Fibroblast of skin of right biceps (primary cell): ENCODE measurements at regions not wholly inside any gene's neighbourhood (a gene's known extent, or its start where the extent isn't known, plus 50 kb on each side); places are given as distances from the start of the nearest gene placed in this dataset.

Source experiments
- DNase-seq: peaks from one replicate; pipeline ENCODE4 v3.0.0-alpha.2; 2013

DNA sequence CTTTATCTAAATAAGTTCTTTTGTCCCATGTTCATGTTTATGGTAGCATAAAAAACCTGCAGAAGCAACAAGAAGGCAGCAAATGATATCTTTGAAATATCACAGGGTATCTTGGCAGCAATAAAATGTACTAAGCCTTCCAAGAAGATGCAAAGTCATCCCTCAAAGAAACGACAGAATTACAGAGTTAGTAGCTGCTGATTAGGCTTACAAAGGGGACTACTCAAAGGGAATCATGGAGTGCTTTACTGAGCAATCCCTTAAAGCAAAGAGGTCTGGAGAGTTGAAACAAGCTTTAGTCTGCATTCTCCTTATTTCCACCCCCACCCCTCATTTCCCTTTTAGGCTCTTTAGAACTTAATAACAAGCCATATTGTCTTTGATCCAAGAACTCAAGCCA, 935.0 kb downstream of the SQOR start:
- DNase-seq = no peak

DNA sequence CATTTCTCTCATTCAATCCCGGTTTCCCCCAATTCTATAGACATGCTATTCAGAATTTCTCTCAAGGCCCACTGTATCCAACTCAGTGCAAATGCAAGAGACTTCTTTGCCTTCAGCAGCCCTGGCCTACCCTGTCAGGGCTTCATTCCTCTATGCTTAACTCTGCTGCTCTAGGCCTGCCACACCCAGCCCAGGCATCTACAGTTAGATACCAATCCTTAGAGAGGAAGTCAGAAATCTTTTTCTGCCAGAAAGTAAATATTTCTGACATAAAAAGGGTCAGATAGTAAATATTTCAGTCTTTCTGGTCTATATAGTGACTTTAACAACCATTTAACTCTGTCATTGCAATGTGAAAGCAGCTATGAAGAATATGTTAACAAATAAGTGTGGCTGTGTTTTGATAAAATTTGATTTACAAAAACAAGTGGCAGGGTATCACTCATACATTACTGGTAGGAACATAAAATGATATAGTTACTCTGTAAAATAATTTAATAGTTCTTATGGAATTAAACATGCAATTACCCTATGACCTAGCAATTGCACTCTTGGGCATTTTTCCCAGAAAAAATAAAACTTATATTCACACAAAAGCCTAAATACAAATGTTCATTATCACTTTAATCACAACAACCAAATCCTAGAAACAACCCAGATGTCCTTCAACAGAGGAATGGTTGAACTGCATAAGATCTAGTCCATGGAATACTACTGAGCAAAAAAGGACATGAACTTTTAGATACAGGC, 942.0 kb downstream of the SQOR start:
- DNase-seq = peak; percentile 4

DNA sequence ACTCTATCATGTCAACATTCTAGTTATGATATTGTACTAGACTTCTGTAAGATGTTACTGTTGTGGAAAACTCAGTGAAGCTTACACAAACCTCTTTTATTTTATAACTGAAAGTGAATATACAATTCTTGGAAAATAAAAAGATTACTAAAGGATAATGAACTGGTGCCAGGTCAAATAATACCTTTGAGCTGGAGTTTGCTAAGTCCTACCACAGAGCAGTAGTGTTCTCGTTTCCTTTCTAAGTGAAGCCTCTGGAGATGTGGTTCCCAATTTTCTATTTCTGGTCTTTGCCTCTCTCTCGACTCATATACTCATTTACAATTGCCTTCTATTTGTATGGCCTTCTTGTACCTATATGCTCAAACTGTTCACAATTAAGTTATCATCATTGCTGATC, 942.9 kb downstream of the SQOR start:
- DNase-seq = no peak

DNA sequence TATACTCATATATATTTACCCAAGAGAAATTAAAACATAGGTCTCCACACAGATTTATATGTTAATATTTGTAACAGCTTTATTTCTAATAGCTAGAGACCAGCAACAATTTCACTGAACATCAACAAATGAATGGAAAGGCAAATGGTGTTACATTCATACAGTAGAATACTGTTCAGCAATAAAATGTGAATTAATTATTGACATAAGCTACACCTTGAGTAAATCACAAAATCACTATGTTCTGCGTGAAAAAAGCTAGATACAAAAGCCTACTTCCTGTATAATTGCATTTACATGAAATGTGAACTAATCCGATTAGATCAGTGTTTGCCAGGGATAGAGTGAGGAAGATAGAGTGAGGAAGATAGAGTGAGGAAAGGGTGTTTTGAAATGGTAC, 945.7 kb downstream of the SQOR start:
- DNase-seq = no peak

DNA sequence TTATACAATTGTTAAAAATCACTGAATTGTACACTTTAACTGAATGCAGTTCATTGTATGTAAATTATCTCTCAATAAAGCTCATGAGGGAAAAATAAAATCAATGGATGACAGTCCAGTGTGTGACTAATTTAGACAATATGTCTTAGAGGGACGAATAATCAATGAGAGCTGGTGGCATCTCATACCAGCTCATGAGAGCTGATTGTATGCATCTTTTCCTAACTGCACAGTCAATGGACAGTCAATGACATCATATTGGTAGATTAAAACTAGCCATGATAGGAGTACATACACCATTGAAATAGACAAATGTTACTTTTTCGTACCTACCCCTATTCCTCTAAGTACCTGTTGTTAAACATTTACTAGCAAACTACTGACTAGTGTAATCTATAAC, 946.1 kb downstream of the SQOR start:
- DNase-seq = no peak

DNA sequence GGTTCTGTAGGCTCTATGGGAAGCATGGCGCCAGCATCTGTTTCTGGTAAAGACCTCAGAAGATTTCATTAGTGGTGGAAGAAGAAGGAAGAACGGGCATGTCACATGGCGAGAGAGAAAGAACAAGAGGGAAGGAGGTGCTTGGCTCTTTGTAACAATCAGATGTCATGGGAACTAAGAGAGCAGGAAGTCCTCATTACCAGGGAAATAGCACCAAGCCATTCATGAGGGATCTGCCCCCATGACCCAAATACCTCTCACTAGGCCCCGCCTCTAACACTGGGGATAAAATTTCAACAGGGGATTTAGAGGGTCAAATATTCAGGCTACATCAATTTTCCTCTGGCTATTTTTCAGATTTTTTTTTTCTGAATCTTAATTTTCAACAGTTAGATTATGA, 954.3 kb downstream of the SQOR start:
- no peak for DNase-seq

DNA sequence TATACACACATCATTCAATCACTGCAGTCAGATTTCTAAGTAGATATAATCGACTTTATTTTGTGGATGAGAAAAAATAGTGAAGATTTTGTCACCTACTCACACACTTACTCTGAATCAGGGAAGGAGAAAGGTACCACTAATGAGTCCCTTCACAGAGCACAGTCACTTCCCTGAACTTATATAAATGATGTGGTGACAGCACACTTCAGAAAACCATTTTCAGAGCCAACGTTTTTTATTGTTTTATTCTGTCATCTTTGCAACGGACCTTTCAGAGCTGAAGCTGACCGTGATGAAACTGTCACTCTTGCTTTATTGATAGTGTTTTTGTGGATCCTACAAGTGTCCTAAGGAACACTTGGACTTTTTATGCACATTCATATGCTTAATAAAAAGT, 956.6 kb downstream of the SQOR start:
- no peak for DNase-seq

DNA sequence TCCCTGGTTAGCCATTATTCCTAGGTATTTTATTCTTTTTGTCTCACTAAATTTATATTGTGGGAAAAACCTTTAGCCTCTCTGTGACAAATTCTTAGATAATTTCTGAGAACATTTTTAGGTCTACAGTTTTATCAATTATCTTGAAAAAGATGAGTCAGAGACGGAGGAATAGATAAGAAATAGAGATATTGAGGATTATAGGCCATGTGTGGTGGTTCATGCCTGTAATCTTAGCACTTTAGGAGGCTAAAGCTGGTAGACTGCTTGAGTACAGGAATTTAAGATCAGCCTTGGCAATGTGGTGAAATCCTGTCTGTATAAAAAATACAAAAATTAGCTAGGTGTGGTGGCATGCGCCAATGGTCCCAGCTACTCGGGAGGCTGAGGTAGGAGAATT, 960.2 kb downstream of the SQOR start:
- DNase-seq = no peak

DNA sequence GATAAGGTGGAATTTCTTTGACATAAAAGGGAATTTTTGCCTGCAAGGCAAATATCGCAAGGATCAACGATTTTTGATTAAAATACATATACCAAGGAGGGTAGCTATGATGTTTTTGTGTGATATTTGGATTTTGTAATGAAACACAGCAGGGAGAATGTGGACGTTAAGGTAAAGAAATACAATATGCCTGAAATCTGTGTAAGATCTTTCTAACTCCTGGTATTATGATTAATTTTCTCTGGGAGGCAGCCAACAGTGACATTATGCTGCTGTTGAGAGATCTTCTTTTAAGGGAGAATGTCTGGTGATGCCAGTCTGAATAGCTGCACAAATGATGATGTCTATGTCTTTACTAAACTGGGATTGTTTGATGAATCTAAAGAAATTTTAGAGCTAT, 972.2 kb downstream of the SQOR start:
- no peak for DNase-seq

DNA sequence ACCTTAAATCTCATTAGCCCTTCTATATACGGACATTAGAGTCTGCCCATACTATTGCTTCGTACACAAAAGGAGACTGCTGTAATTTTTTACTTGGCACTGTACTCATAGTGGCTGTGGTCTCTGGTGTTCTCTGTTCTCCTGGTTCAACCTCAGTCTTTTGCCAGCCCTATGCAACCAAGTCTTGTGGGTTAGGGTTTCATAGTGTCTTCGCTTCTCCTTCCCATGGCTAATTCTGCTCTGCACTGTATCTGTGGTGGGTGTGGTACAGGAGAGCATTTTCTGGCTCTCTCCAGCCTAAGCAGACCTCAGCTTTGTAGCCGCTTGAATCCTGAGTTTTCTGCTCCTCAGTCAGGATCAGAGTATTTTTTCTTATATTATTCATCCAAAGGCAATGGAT, 981.2 kb downstream of the SQOR start:
- DNase-seq = no peak

DNA sequence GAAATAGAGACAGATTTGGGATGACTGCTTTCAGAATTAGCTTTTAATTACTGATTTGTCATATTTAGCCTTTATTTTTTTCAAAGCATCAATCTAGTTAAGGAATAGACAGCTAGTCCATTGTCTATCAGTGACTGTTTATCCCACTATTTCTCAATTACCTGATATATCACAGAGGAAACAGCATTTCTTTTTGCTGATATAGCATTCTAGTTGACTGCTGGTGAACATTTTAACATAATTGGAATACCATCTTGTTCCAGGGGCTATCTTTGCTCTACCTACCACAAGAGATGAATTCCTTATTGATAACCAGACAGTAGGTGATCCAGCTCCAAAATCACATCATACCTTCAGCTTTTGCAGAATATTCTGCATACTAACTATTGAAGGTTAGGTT, 982.7 kb downstream of the SQOR start:
- DNase-seq = no peak

DNA sequence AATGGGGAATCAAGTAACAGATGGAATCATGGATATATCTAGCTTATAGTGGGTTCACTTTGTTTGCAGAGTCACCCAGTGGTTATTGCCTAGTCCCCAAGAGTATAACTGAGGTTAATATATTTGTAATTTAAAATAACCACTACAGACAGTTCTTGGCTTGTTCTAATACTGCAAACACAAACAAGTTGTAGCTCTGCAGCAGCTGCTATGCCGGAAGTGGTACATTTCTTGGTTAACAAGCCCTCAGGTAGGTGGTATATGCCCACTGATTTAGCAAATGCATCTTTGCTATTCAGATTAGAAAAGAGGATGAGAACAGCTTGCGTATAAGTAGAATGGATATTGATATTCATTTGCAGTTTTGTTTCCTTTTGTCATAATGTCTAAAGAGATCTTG, 984.2 kb downstream of the SQOR start:
- DNase-seq = no peak

DNA sequence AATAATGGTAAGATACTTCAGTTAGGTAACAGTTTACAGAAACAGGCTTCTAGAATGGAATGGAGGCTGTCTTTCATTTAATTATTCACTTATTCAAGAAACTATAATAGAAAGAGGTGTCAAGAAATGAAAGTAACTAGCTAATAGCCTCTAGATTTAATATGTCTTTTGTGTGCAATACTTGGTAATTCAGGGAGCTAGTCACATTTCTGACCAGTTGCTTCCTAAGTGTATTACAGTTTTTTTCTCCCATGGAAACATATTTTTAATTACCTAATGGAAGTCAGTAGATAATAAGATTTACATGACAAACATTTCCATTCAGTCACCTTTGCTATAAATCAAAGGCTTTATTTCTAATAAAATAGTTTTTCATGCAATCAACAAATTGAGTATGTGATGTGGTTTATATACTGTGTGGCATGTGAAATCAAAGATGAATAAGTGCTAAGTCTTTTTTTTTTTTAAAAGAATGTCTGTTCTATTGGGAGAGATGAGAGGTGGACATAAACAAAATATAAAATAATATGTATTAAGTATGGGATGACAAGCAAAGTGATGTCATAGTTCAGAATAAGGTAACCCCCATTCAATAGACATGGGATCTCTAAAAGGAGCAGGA, 985.7 kb downstream of the SQOR start:
- no peak for DNase-seq

DNA sequence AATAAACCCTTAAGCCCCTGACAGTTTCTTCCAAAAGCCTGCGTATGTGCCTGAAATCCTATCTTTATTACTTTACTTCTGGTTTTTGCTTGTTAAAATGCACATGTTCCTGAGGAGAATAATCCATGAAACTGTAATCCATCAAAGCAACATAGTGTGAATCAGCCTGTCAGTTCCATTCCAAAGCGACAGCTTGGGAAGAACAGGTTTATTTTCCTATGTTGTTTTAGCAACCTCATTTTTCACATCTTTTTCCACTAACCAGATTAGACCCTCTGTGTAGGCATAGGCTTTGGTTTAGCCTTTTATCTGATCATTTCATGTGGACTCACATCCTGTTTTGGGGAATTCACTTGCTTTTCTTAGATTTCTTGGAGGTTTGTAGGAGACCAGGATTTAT, 988.0 kb downstream of the SQOR start:
- no peak for DNase-seq

DNA sequence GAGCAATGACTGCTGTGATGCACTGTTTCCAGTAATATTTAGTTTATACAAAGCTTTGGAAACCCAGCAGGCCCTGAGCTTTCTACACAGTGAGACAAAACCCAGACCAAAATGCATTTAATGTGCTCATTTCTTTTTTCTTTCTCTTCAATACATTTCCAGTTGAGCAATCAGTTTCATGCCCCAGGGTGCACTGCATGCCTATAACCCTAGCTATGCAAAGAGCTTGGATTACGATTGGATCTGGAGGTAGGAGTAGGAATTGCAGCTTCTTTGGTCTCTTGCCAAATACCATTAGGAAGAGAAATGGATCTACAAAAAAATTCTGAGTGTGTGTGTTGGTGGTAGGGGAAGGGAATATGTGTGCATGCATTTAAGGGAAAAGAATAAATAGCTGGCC, 1001.4 kb downstream of the SQOR start:
- DNase-seq = peak; percentile 0

DNA sequence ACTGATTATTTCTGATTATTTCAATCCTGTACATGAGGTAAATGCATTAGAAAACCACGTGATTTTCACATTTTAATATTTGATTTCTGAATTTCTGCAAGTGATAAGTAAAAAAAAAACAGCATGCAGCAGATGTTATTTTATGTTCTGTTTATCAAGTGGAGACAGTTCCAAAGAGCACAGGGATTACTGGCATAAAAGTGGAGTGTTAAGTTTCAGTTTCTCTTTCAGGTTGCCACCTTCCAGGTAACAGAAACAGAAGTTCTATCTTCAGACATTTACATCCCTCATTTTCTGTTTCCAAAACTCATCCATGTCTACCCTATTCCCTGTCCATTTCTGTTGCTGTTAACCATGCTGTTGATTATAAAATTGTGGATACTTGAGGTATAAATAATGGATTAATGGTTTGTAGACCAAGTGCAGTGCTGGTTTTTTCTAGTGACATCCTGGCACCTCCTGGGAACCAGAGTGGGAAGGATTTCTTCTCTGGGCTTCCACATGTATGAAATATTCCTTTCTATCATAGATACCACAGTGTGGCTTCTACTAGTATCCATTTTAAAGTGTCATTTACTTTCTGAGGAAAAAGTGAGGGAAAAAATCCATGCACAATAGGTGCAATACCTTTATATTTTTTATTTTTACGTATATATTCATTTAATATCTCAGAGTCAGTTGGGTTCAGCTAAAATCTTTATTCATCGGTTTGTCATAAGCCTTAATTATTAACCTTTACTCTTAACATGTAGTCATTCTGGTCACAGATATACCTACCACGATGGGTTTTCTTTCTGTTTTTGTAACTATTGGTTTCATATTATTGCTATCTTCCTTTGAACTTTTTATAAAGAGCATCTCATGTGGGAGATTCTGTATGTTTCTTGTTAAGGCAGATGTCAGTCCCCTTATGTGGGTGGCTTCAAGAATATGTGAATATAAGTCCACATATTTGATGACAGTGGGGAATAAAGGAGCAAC, 1010.0 kb downstream of the SQOR start:
- no peak for DNase-seq

DNA sequence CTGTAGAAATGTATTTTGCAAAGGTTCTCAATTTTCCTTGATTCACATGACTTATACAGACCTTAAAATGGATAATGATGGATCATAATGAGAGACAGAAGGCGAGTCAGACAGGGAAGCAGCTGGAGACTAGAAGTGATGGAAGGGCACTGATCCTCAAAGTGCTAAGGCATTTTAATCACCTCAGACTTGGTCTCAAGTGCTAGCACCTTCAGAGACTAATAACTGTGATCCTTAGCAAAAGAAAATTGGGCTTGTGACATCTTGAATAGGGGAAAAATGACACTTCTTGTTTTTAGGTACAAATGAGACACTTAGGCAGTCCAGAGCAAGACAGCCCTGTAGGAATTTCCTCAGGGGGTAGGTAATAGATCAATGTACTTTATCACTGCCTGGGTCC, 1011.7 kb downstream of the SQOR start:
- DNase-seq = no peak

DNA sequence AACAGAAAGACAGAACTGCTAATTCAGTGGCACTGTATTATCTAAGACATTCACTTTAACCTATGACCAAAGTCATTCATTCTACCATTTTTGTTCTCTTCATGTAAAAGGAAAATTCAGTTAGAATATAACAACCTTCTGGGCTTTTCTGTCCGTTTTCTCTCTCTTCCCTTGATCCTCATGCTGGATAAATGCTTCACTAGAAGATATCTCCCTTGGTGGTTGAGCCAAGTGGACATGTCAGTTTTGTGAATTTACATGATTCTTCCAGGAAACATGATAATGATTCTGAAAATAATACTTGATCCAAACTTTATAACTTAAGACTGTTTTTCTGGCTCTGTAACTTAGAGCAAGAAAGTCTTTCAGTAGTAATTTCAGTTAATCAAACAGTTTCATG, 1012.2 kb downstream of the SQOR start:
- no peak for DNase-seq

DNA sequence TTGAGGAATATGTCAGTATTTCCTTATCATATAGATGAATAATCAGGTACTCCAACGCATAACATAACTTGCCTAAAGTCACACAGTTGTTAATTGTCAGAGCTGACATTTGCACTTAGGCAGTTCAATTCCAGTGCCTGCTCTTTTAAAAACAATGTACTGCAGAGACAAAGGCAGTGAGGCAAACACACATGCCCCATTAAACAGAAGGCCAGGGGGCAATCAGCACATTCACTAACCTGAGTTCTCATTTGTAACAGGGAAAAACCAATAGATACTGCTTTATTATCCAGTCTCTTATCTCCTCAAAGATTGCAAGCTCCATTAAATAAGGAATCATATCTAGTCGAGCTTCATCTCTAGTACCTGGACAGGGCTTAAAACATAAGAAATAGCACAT, 1017.4 kb downstream of the SQOR start:
- no peak for DNase-seq

DNA sequence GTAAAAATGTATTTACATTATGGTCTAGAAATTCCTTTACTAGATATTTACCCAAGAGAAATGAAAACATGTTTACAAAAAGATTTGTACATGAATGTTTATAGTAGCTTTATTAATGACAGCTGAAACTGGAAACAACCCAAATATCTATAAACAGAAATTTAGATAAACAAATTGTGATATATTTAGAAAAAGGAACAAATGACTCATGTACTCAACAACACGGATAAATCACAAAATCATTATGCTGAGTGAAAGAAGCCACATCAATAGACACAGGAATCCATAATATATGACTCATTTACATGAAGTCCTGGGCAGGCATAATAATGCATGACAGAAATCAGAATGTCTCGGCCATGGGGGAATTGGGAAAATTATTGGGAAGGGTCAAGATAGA, 1020.2 kb downstream of the SQOR start:
- DNase-seq = peak; percentile 1

DNA sequence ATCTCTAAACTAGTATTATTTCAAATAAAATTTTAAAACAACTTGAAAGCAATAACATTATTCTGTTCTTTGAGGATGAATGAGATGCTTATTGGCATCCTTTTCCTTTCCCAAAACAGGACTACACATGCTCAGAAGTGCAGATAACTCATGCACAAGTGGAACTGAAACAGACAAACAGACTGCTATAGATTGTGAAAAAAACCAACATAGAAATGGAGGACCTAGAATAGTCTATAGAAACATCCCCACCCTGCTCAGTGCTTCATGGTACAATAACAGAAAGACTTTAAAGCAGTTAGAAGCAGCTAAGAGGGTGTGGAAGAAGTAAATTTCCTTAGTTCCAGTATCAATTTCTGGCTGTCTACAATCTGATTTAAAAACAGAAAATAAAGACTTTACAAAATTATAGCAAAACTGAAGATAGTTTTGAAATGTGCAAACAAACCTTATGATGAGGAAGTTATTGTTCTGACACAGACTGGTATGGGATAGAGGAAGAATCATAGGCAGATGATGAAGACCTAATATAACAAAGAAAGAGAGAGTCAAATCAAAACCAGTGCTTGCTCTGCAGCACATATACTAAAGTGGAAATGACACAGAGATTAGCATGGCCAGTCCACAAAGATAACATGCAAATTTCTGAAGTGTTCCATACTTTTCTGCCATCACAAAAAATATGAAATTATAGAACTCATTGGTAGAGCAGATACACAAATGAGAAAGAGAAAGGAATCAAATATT, 1025.4 kb downstream of the SQOR start:
- no peak for DNase-seq

DNA sequence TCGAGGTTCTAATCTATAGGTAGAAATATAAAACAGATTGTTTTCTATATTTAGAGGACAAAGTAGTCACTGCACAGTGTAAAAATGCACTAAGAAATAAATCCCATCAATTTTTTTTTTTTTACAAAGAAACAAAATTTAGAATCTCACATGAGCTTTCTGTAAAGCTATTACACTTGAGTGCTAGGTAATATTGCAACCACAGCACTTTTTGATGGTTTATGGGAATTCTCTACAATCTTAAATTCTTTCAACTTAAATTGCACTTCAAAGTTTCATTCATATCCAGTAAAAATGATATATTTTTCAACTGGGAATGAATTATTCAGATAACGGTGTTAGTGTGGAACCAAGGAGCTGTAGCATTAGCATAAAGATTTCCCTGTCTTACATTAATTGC, 1035.4 kb downstream of the SQOR start:
- no peak for DNase-seq

DNA sequence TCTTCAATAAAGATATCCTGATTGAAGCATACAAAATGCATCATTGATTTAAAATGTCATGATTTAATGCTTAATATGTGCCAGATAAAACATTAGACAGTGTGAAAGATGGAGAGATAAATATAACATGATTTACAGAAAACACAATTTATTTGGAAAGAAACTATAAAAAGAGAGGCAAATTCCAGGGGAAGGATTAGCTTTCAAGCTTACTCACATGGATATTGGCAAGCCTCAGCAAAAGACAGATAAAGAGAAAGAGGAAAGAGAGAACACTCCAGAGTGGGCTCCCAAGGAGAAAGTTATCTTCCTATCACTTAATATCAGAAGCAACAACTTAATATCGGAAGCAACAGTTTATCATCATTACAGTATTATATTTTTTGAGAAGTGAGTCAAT, 1036.5 kb downstream of the SQOR start:
- DNase-seq = no peak
